BLaER1 treated with 17β-estradiol and CSF1 and Interleukin-3, amounts not matched to agents 10 nM and 100 nM (cell line): ENCODE measurements at regions not wholly inside any gene's neighbourhood (a gene's known extent, or its start where the extent isn't known, plus 50 kb on each side); places are given as distances from the start of the nearest gene placed in this dataset.
A peak's percentile ranks its signal among the peaks of the same experiment; 100 is the strongest.

Source experiments
- H3K27ac ChIP-seq, 11 experiments: shearing (Covaris generic); formaldehyde crosslinking; 2 replicates each; pipeline ENCODE4 v1.8.1; 2022
- H3K27me3 ChIP-seq, 11 experiments: shearing (Covaris generic); formaldehyde crosslinking; 2 replicates each; pipeline ENCODE4 v1.8.1; 2022
- H3K36me3 ChIP-seq, 11 experiments: shearing (Covaris generic); formaldehyde crosslinking; 2 replicates each; pipeline ENCODE4 v1.8.1; 2022
- H3K4me1 ChIP-seq, 10 experiments: shearing (Covaris generic); formaldehyde crosslinking; 2 replicates each; pipeline ENCODE4 v1.8.1; 2022
- H3K4me2 ChIP-seq, 11 experiments: shearing (Covaris generic); formaldehyde crosslinking; 2 replicates each; pipeline ENCODE4 v1.8.1; 2022
- H3K4me3 ChIP-seq, 10 experiments: shearing (Covaris generic); formaldehyde crosslinking; 2 replicates each; pipeline ENCODE4 v1.8.1; 2022
- H3K9ac ChIP-seq, 11 experiments: shearing (Covaris generic); formaldehyde crosslinking; 2 replicates each; pipeline ENCODE4 v1.8.1; 2022
- H3K9me3 ChIP-seq, 11 experiments: shearing (Covaris generic); formaldehyde crosslinking; replicated peaks in 1 of 11; 2 replicates each; pipeline ENCODE4 v1.8.1; 2022
- H4K20me1 ChIP-seq, 11 experiments: shearing (Covaris generic); formaldehyde crosslinking; 2 replicates each; pipeline ENCODE4 v1.8.1; 2022
- Cebpa-rat ChIP-seq, 11 experiments: shearing (Covaris generic); IDR thresholded peaks; 2 replicates each; pipeline ENCODE4 v1.8.1; 2022

- no peak for TF ChIP-seq Cebpa-rat (IDR thresholded peaks at IDR 0.05)
- Histone ChIP-seq H3K9ac (no peak overlapping the region), H3K4me3 (no peak overlapping the region), H3K4me2 (no peak overlapping the region), H3K27me3 (no peaks in the 10 kb centered on the region), H3K36me3 (no peaks in the 10 kb centered on the region), H3K9me3 (no peaks in the 10 kb centered on the region), H3K27ac (no peak overlapping the region), H4K20me1 (no peaks in the 10 kb centered on the region), H3K4me1 (peaks cover 0 to 3% (median 0%) of the 10 kb centered on the region in 10 experiments; a peak in 1 of 20 replicates)
Observed at GRCh38 chr17:54028986-54029580, 206.4 kb downstream of the KIF2B start.

- Histone ChIP-seq H3K4me2 (no peak overlapping the region), H3K27ac (no peak overlapping the region), H3K9ac (no peak overlapping the region), H3K4me3 (no peak overlapping the region), H4K20me1 (no peaks in the 10 kb centered on the region), H3K36me3 (no peaks in the 10 kb centered on the region), H3K4me1 (peaks cover 0 to 3% (median 0%) of the 10 kb centered on the region in 10 experiments; a peak in 1 of 20 replicates), H3K27me3 (no peaks in the 10 kb centered on the region), H3K9me3 (no peaks in the 10 kb centered on the region)
- TF ChIP-seq Cebpa-rat (IDR thresholded peaks at IDR 0.05), result no peak
Observed at GRCh38 chr17:54029986-54030385, 207.3 kb downstream of the KIF2B start.

DNA sequence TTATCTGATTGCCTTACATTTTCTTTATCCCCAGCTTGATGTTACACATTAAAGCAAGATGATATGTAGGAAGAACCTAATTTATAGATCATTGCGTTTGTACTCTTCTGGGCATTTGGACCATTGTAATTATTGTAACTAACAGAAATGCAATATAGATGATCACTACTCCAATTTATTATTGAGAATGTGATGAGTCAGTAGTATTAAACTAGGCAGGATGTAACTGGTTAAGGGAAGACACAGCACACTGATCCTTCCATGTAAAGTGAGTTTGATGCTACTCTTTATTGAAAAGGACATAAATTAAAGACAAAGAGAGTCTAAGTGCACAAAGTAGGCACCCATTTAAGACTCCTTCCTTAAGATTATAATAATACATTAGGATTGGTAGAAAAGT is 223.8 kb downstream of the KIF2B start:
- peaks cover 23 to 30% (median 27%) of the 10 kb centered on the region in 11 experiments for H3K9me3 ChIP-seq
- no peak for TF ChIP-seq Cebpa-rat (IDR thresholded peaks at IDR 0.05)
- no peak overlapping the region for H3K27ac ChIP-seq
- no peak overlapping the region for H3K4me3 ChIP-seq
- H3K9ac ChIP-seq, result no peak overlapping the region
- peaks cover 0 to 3% (median 0%) of the 10 kb centered on the region in 11 experiments; a peak in 2 of 22 replicates for H3K36me3 ChIP-seq
- no peak overlapping the region for H3K4me2 ChIP-seq
- H3K27me3 ChIP-seq, result no peaks in the 10 kb centered on the region
- H4K20me1 ChIP-seq, result no peaks in the 10 kb centered on the region
- no peaks in the 10 kb centered on the region for H3K4me1 ChIP-seq

DNA sequence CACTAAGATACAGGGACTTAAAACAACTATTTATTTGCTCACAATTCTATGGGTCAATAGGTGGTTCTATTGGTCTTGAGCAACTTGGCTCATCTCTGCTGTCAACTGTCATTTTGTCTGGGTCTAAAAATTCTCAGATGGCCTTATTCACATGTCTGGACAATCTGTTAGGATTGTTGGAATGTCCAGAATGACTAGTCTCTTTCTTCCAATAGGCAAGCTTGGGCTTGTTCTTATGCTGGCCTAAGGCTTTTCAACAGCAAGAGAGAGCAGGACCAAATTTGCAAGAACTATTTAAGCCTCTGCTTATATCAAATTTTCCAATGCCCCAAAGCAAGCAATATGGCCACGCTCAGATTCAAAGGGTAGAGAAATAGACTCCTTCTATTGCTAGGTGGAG is 240.9 kb downstream of the KIF2B start:
- TF ChIP-seq Cebpa-rat (IDR thresholded peaks at IDR 0.05), result no peak
- H3K4me1 ChIP-seq, result no peaks in the 10 kb centered on the region
- no peak overlapping the region for H3K9ac ChIP-seq
- no peaks in the 10 kb centered on the region for H3K36me3 ChIP-seq
- H3K27ac ChIP-seq, result no peak overlapping the region
- no peak overlapping the region for H3K4me2 ChIP-seq
- no peaks in the 10 kb centered on the region for H4K20me1 ChIP-seq
- H3K27me3 ChIP-seq, result no peaks in the 10 kb centered on the region
- H3K9me3 ChIP-seq, result peaks cover 0 to 8% (median 1%) of the 10 kb centered on the region in 11 experiments; a peak in 8 of 22 replicates
- no peak overlapping the region for H3K4me3 ChIP-seq

DNA sequence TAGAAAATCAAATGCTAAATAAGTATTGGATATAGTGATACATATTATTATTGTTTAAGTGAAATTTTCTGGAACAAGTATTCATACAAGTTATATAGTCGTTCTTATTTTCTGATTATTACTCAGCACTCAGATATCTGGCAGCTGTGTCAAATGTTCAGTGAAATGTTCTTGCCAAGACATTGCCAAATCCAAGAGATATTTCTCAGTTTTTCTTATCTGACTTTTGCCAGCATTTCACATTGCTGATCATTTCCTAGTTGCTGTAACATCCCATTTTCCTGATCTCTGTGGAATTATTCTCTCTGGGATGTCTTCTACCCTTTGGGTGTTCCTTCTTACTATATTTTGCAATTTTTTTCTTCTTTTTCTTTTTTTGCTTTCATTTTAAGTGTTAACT is 262.3 kb downstream of the KIF2B start:
- TF ChIP-seq Cebpa-rat (IDR thresholded peaks at IDR 0.05), result no peak
- Histone ChIP-seq H3K9ac (no peak overlapping the region), H4K20me1 (no peaks in the 10 kb centered on the region), H3K36me3 (no peaks in the 10 kb centered on the region), H3K27ac (no peak overlapping the region), H3K4me3 (no peak overlapping the region), H3K27me3 (no peaks in the 10 kb centered on the region), H3K9me3 (peaks cover 0 to 11% (median 0%) of the 10 kb centered on the region in 11 experiments; a peak in 2 of 22 replicates), H3K4me1 (no peaks in the 10 kb centered on the region), H3K4me2 (no peak overlapping the region)

GRCh38 chr17:54085934-54086333 is 263.2 kb downstream of the KIF2B start:
- Histone ChIP-seq H4K20me1 (no peaks in the 10 kb centered on the region), H3K27ac (no peak overlapping the region), H3K9me3 (peaks cover 0 to 11% (median 0%) of the 10 kb centered on the region in 11 experiments; a peak in 2 of 22 replicates), H3K27me3 (no peaks in the 10 kb centered on the region), H3K4me1 (no peaks in the 10 kb centered on the region), H3K36me3 (no peaks in the 10 kb centered on the region), H3K4me3 (no peak overlapping the region), H3K4me2 (no peak overlapping the region), H3K9ac (no peak overlapping the region)
- no peak for TF ChIP-seq Cebpa-rat (IDR thresholded peaks at IDR 0.05)

DNA sequence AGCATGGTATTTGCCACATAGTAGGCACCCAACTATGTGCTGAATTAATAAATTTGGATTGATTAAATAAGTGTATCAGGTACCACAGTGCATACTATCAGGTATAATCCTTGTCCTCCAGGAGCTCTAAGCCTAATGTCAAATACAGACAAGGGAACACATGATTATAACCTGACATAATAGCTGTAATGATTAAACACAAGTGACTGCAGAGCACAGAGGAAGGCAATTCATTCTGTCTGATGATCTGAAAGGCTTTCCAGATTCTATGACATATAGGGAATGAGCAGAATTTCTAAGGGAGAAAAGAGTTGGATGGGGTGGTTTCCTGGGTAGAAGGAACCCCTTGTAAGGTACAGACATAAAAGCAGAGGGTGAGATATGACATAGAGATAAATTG is 273.5 kb downstream of the KIF2B start:
- no peak overlapping the region for H3K27ac ChIP-seq
- no peaks in the 10 kb centered on the region for H3K27me3 ChIP-seq
- no peak overlapping the region for H3K9ac ChIP-seq
- no peaks in the 10 kb centered on the region for H4K20me1 ChIP-seq
- H3K4me1 ChIP-seq, result no peaks in the 10 kb centered on the region
- H3K4me2 ChIP-seq, result no peak overlapping the region
- H3K4me3 ChIP-seq, result no peak overlapping the region
- H3K36me3 ChIP-seq, result no peaks in the 10 kb centered on the region
- no peak for TF ChIP-seq Cebpa-rat (IDR thresholded peaks at IDR 0.05)
- H3K9me3 ChIP-seq, result peaks cover 0 to under 1% (median 0%) of the 10 kb centered on the region in 11 experiments; a peak in 2 of 22 replicates

- TF ChIP-seq Cebpa-rat (IDR thresholded peaks at IDR 0.05), result no peak
Observed at GRCh38 chr17:54099221-54099620, 276.5 kb downstream of the KIF2B start.

GRCh38 chr17:54102246-54102645 is 279.5 kb downstream of the KIF2B start:
- Histone ChIP-seq H3K36me3 (no peaks in the 10 kb centered on the region), H3K9ac (no peak overlapping the region), H3K4me1 (no peaks in the 10 kb centered on the region), H3K27me3 (no peaks in the 10 kb centered on the region), H3K4me3 (no peak overlapping the region), H3K9me3 (peaks cover 23 to 34% (median 29%) of the 10 kb centered on the region in 11 experiments), H3K4me2 (no peak overlapping the region), H4K20me1 (no peaks in the 10 kb centered on the region), H3K27ac (no peak overlapping the region)
- TF ChIP-seq Cebpa-rat (IDR thresholded peaks at IDR 0.05), result no peak

More at GRCh38 chr17:54099221-54099620, 276.5 kb downstream of the KIF2B start:
- no peaks in the 10 kb centered on the region for H3K27me3 ChIP-seq
- H3K9me3 ChIP-seq, result peaks cover 23 to 31% (median 27%) of the 10 kb centered on the region in 11 experiments
- no peak overlapping the region for H3K27ac ChIP-seq
- no peaks in the 10 kb centered on the region for H4K20me1 ChIP-seq
- no peak overlapping the region for H3K4me2 ChIP-seq
- no peaks in the 10 kb centered on the region for H3K36me3 ChIP-seq
- H3K4me1 ChIP-seq, result no peaks in the 10 kb centered on the region
- H3K4me3 ChIP-seq, result no peak overlapping the region
- H3K9ac ChIP-seq, result no peak overlapping the region

GRCh38 chr17:54111576-54111975 is 288.8 kb downstream of the KIF2B start:
- Histone ChIP-seq H3K4me1 (peaks cover 0 to 29% (median 0%) of the 10 kb centered on the region in 10 experiments; a peak in 6 of 20 replicates), H3K9ac (no peak overlapping the region)
- no peak for TF ChIP-seq Cebpa-rat (IDR thresholded peaks at IDR 0.05)

More at GRCh38 chr17:54111576-54111975, 288.8 kb downstream of the KIF2B start:
- no peak overlapping the region for H3K4me3 ChIP-seq
- H3K27ac ChIP-seq, result no peak overlapping the region
- no peaks in the 10 kb centered on the region for H3K36me3 ChIP-seq
- peaks cover 0 to 5% (median 0%) of the 10 kb centered on the region in 11 experiments; a peak in 1 of 22 replicates for H3K9me3 ChIP-seq
- H4K20me1 ChIP-seq, result no peaks in the 10 kb centered on the region
- H3K4me2 ChIP-seq, result peak overlapping the region in 1 of 11 experiments; percentile 67; a peak in 1 of 22 replicates
- H3K27me3 ChIP-seq, result no peaks in the 10 kb centered on the region
